Endodermal cell (in vitro differentiated cells): ENCODE measurements at regions not wholly inside any gene's neighbourhood (a gene's known extent, or its start where the extent isn't known, plus 50 kb on each side); places are given as distances from the start of the nearest gene placed in this dataset.

Source experiments
- DNase-seq: peaks from one replicate; pipeline ENCODE4 v3.0.0-alpha.2; 2017
- H3K27ac ChIP-seq: 2 replicates; pipeline ENCODE4 v1.5.1; 2013; ENCODE audit warnings: mild to moderate bottlenecking, low read depth, low read length, moderate library complexity
- H3K27me3 ChIP-seq: 2 replicates; pipeline ENCODE4 v1.6.1; 2013; ENCODE audit warnings: mild to moderate bottlenecking, low read length, moderate library complexity; ENCODE audit not compliant: insufficient read depth, control insufficient read depth, poor library complexity, severe bottlenecking
- H3K36me3 ChIP-seq: 2 replicates; pipeline ENCODE4 v1.7.0; 2013; ENCODE audit warnings: mild to moderate bottlenecking, low read length, moderate library complexity; ENCODE audit not compliant: control insufficient read depth, insufficient read depth
- H3K4me1 ChIP-seq: one replicate; pipeline ENCODE4 v1.7.0; 2013; ENCODE audit warnings: low read length; ENCODE audit not compliant: control insufficient read depth, insufficient read depth
- H3K4me3 ChIP-seq: 2 replicates; pipeline ENCODE4 v1.5.1; 2013; ENCODE audit warnings: mild to moderate bottlenecking, low read length, moderate library complexity
- H3K9ac ChIP-seq: 2 replicates; pipeline ENCODE4 v1.6.1; 2013; ENCODE audit warnings: mild to moderate bottlenecking, low read length, moderate library complexity; ENCODE audit not compliant: poor library complexity, severe bottlenecking; ENCODE audit errors: extremely low read depth
- H3K9me3 ChIP-seq: 2 replicates; pipeline ENCODE4 v1.6.1; 2013; ENCODE audit warnings: mild to moderate bottlenecking, low read length, moderate library complexity; ENCODE audit not compliant: control insufficient read depth
- H3K27ac Mint-ChIP-seq: 2 replicates; pipeline ENCODE4 v1.8.0; 2020; ENCODE audit warnings: mixed read lengths
- H3K27me3 Mint-ChIP-seq: 2 replicates; pipeline ENCODE4 v1.8.0; 2021; ENCODE audit warnings: mild to moderate bottlenecking, mixed read lengths; ENCODE audit not compliant: insufficient read depth
- H3K36me3 Mint-ChIP-seq: 2 replicates; pipeline ENCODE4 v1.8.0; 2020; ENCODE audit warnings: low read depth, mixed read lengths
- H3K4me1 Mint-ChIP-seq: 2 replicates; pipeline ENCODE4 v1.8.0; 2020; ENCODE audit warnings: mixed read lengths
- H3K4me3 Mint-ChIP-seq: 2 replicates; pipeline ENCODE4 v1.8.0; 2020; ENCODE audit warnings: mild to moderate bottlenecking, moderate library complexity, mixed read lengths
- H3K9me3 Mint-ChIP-seq: 2 replicates; pipeline ENCODE4 v1.8.0; 2020; ENCODE audit warnings: mild to moderate bottlenecking, mixed read lengths
- CTCF ChIP-seq: fragments of 200-600 bp; sonication (generic); conservative IDR thresholded peaks from 2 replicates; pipeline ENCODE4 v1.5.0; 2021; ENCODE audit warnings: antibody characterized with exemption, mild to moderate bottlenecking
- WGBS, 2 experiments: methylation state at CpG; one replicate each; pipeline versions ENCODE4 v1.1.5 to v1.1.7; 2013; ENCODE audit warnings: missing lambda C conversion rate in 2 of 2, mixed read lengths in 1 of 2; ENCODE audit not compliant: insufficient coverage in 1 of 2, insufficient read length in 1 of 2; 5-methylcytosine and 5-hydroxymethylcytosine counted together

DNA sequence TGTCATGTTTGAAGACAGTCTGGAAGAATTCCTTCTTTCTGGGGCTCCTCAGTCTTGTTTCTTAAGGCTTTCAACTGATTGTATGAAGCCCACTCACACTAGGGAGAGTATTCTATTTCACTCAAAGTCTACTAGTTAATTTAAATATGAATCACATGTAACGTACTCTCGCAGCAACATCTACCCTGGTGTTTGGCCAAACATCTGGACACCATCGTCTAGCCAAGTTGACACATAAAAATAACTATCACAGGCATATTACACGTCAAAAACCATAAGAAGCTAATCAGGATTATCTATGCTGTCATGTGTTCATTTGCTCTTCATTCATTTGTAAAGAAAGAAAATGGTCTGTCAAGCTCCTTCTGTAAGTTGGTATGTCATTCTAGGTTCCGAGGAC is 787.4 kb downstream of the KCNJ2 start:
- Mint-ChIP-seq H3K4me3 (no peak overlapping the region), H3K4me1 (no peaks in the 10 kb centered on the region), H3K27ac (no peak overlapping the region), H3K27me3 (no peaks in the 10 kb centered on the region), H3K9me3 (peaks cover 16% of the 10 kb centered on the region), H3K36me3 (peaks cover 2% of the 10 kb centered on the region)
- no peak overlapping the region for H3K4me3 ChIP-seq
- H3K27ac ChIP-seq = no peak overlapping the region
- WGBS, 2 experiments = 89 to 92% methylated on average over 2 to 5 of the region's 5 CpGs
- peaks cover 6% of the 10 kb centered on the region for H3K9me3 ChIP-seq
- H3K9ac ChIP-seq = no peak overlapping the region
- no peak for DNase-seq
- TF ChIP-seq CTCF = no peak
- H3K4me1 ChIP-seq = no peaks in the 10 kb centered on the region
- H3K36me3 ChIP-seq = no peaks in the 10 kb centered on the region
- H3K27me3 ChIP-seq = no peaks in the 10 kb centered on the region

DNA sequence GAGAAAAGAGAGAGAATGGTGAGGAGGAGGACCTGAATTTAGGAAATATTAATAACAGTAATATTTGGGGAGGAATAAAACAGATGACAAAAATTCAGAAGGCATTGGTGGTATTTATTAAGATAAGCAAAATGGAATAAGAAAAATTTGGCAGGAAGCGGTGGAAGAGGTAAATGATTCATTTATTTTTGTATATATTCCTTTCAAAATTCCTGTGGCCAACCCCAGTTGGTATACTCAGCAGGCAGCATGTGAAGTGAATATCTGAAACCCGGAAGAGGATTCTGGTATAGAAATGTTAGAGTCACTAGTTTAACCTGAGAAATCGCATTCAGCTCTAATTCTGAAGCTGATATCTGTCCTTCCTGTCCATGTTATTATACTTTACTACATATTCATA is 792.0 kb downstream of the KCNJ2 start:
- peaks cover 9% of the 10 kb centered on the region for H3K9me3 ChIP-seq
- Mint-ChIP-seq H3K9me3 (peaks cover 6% of the 10 kb centered on the region), H3K36me3 (no peaks in the 10 kb centered on the region), H3K4me3 (no peak overlapping the region), H3K27ac (no peak overlapping the region), H3K4me1 (no peaks in the 10 kb centered on the region), H3K27me3 (no peaks in the 10 kb centered on the region)
- WGBS, 2 experiments = 94% methylated on average over 1 of the region's 3 CpGs; no CpG with 5 or more reads in 1 of the 2 experiments
- H3K4me1 ChIP-seq = no peaks in the 10 kb centered on the region
- H3K27ac ChIP-seq = no peak overlapping the region
- no peaks in the 10 kb centered on the region for H3K36me3 ChIP-seq
- TF ChIP-seq CTCF = no peak
- no peak overlapping the region for H3K9ac ChIP-seq
- no peak overlapping the region for H3K4me3 ChIP-seq
- no peaks in the 10 kb centered on the region for H3K27me3 ChIP-seq
- no peak for DNase-seq

GRCh38 chr17:70968302-70968701 is 799.0 kb downstream of the KCNJ2 start:
- Histone ChIP-seq H3K27me3 (no peaks in the 10 kb centered on the region), H3K9ac (no peak overlapping the region), H3K9me3 (peaks cover 20% of the 10 kb centered on the region), H3K4me3 (no peak overlapping the region), H3K27ac (no peak overlapping the region), H3K4me1 (no peaks in the 10 kb centered on the region), H3K36me3 (no peaks in the 10 kb centered on the region)
- Mint-ChIP-seq H3K4me1 (no peaks in the 10 kb centered on the region), H3K27ac (no peak overlapping the region), H3K4me3 (no peak overlapping the region), H3K36me3 (no peaks in the 10 kb centered on the region), H3K27me3 (no peaks in the 10 kb centered on the region), H3K9me3 (peaks cover 18% of the 10 kb centered on the region)
- 97% methylated on average over 3 of the region's 3 CpGs; no CpG with 5 or more reads in 1 of the 2 experiments for WGBS, 2 experiments
- no peak for DNase-seq
- TF ChIP-seq CTCF = no peak
